ENCODE measurements at regions not wholly inside any gene's neighbourhood (a gene's known extent, or its start where the extent isn't known, plus 50 kb on each side); places are given as distances from the start of the nearest gene placed in this dataset.

- TF ChIP-seq USF1 (IDR thresholded peaks at IDR 0.05; ENCODE audit: borderline replicate concordance, extremely low read length, insufficient read depth, low read depth, low read length) (no peak), CTCF (IDR thresholded peaks at IDR 0.05 in 2 of 3, conservative IDR thresholded peaks at IDR 0.05 in 1 of 3; ENCODE audit: control insufficient read depth in 2 of 3, extremely low read depth in 1 of 3, insufficient read depth in 1 of 3, low read depth in 3 of 3, low read length in 3 of 3) (no peak), REST (IDR thresholded peaks at IDR 0.05; ENCODE audit: low read depth, low read length) (no peak), PAX8 (IDR thresholded peaks at IDR 0.05) (no peak), JUND (IDR thresholded peaks at IDR 0.05; ENCODE audit: low read depth, low read length) (no peak), BRCA1 (IDR thresholded peaks at IDR 0.05; ENCODE audit: low read depth, low read length) (no peak), ESRRA (IDR thresholded peaks at IDR 0.05; ENCODE audit: low read length) (no peak)
Measured at GRCh38 chr6:127404594-127405178, 54.5 kb downstream of the KIAA0408 start.
